ENCODE measurements at regions not wholly inside any gene's neighbourhood (a gene's known extent, or its start where the extent isn't known, plus 50 kb on each side); places are given as distances from the start of the nearest gene placed in this dataset.

DNA sequence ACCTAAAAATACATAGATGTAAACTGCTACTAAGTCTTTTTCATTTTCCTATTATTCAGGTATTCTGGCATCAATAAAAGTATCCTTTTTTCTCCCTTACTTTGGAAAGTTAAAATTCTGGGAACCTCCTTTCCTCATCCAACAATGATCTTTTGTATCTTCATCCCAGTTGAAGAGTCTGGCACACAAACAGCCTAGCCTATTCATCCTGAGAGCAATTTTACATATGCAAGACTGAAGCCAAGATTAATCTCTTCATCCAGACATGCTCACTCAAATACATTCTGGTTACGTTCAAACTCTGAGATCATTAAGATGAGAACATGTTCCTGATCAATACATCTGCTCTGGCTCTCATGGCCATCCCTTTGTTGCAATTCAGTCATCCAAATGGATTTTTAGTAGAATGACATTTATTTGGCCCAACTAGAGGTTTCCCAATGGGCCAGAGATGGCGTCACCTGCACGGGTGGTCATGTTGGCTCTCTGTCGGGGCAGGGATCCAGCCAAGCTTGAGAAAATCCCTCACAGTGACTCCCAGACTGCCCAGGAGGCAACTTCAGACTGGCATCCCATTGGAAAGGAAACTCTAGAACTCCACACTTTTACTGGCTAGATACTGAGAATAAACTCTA lies 135.3 kb upstream of the VCX2 start:
- no peak for ATAC-seq
- Histone ChIP-seq H3K9me3 (no peaks in the 10 kb centered on the region), H3K27ac (no peak overlapping the region), H3K4me3 (no peak overlapping the region), H3K4me1 (no peaks in the 10 kb centered on the region), H3K36me3 (no peaks in the 10 kb centered on the region), H3K27me3 (no peaks in the 10 kb centered on the region)
- 64% methylated on average over 4 of the region's 4 CpGs for WGBS (ENCODE audit: insufficient coverage, low coverage, low lambda C conversion rate, missing lambda C conversion rate)
- no peak for DNase-seq
- intact Hi-C loops (cut with DNase I) = no loop called here
- no peak for TF ChIP-seq POLR2A (IDR thresholded peaks at IDR 0.05)
- TF ChIP-seq, protein P1, sequence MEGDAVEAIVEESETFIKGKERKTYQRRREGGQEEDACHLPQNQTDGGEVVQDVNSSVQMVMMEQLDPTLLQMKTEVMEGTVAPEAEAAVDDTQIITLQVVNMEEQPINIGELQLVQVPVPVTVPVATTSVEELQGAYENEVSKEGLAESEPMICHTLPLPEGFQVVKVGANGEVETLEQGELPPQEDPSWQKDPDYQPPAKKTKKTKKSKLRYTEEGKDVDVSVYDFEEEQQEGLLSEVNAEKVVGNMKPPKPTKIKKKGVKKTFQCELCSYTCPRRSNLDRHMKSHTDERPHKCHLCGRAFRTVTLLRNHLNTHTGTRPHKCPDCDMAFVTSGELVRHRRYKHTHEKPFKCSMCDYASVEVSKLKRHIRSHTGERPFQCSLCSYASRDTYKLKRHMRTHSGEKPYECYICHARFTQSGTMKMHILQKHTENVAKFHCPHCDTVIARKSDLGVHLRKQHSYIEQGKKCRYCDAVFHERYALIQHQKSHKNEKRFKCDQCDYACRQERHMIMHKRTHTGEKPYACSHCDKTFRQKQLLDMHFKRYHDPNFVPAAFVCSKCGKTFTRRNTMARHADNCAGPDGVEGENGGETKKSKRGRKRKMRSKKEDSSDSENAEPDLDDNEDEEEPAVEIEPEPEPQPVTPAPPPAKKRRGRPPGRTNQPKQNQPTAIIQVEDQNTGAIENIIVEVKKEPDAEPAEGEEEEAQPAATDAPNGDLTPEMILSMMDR (IDR thresholded peaks at IDR 0.05) = no peak

DNA sequence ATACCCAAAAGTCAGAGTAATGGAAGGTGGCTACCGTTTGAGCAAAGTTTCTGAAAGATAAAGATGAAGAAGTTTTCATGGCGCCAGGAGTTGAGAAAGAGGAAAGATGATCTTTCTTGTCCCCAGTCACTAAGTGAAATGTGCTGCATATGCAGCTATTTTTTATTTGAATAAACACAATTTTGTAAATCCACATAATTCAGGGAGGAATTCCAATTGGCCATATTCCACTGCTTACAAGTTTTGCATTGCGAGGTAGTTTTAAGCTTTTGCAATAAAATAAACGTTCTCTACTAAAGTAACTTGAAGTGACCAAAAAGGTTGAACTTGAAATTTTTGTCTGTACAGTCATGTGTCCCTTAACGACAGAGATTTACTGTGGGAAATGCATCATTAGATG lies 139.3 kb upstream of the VCX2 start:
- 59% methylated on average over 5 of the region's 5 CpGs for WGBS (ENCODE audit: insufficient coverage, low coverage, low lambda C conversion rate, missing lambda C conversion rate)
- Histone ChIP-seq H3K27ac (no peak overlapping the region), H3K4me3 (no peak overlapping the region), H3K36me3 (no peaks in the 10 kb centered on the region), H3K4me1 (peaks cover 0 to 3% (median 0%) of the 10 kb centered on the region in 4 donors), H3K9me3 (no peaks in the 10 kb centered on the region), H3K27me3 (no peaks in the 10 kb centered on the region)
- TF ChIP-seq, protein P1 (IDR thresholded peaks at IDR 0.05) = no peak
- TF ChIP-seq POLR2A (IDR thresholded peaks at IDR 0.05) = no peak
- ATAC-seq (no peak), DNase-seq (no peak)
- intact Hi-C loops (cut with DNase I) = no loop called here

DNA sequence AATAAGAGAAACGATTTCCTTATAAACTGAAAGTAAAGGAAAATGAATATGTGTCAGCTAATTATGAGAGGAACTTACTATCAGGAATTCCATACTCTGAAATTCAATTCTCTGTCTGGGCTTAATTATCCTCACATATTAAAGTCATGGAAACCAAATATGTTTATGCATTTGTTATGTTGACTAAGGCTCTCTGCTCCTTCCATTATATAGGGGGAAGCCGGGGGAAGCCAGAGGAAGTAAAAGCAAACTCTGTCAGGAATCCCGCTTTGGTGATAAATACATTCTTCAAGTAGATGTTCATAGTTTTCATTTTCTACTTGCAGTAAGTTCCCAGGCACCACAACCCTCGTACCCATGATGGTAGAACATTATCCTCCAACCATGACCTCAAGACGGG lies 142.8 kb upstream of the VCX2 start:
- ATAC-seq (no peak), DNase-seq (no peak)
- no peaks in the 10 kb centered on the region for H3K9me3 ChIP-seq
- no peak overlapping the region for H3K27ac ChIP-seq
- no peaks in the 10 kb centered on the region for H3K27me3 ChIP-seq
- H3K4me3 ChIP-seq = no peak overlapping the region
- peaks cover 0 to 3% (median 0%) of the 10 kb centered on the region in 4 donors for H3K4me1 ChIP-seq
- H3K36me3 ChIP-seq = no peaks in the 10 kb centered on the region
- intact Hi-C loops (cut with DNase I) = no loop called here
- WGBS (ENCODE audit: insufficient coverage, low coverage, low lambda C conversion rate, missing lambda C conversion rate) = 65% methylated on average over 4 of the region's 5 CpGs
- TF ChIP-seq, protein P1 (IDR thresholded peaks at IDR 0.05) = no peak
- TF ChIP-seq POLR2A (IDR thresholded peaks at IDR 0.05) = no peak

DNA sequence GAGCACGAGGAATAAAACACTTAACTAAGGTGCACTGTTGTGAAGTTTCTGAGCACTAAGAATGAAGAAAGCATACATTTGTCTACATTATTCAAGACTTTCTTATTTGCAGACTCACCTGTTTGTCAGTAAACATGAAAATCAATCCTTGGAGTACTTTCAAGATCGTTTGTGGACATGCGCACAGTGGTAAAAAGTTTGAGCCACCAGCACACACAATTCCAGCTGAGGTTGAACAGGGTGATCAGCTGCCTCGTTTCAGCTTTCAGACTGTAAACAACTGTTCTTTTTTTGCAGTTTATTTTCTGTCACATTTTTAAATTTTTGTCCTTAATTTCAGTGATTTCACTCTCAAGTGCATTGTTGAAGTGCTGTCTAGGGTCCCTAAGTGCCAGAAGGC lies 143.8 kb upstream of the VCX2 start:
- DNase-seq = peak in 1 of 3 donors; percentile 37
- Histone ChIP-seq H3K27ac (no peak overlapping the region), H3K9me3 (no peaks in the 10 kb centered on the region), H3K36me3 (no peaks in the 10 kb centered on the region), H3K4me3 (no peak overlapping the region), H3K4me1 (peaks cover 0 to 3% (median 0%) of the 10 kb centered on the region in 4 donors), H3K27me3 (no peaks in the 10 kb centered on the region)
- WGBS (ENCODE audit: insufficient coverage, low coverage, low lambda C conversion rate, missing lambda C conversion rate) = 37% methylated on average over 4 of the region's 4 CpGs
- peak; percentile 56 to 79 (median 67) for ATAC-seq
- TF ChIP-seq POLR2A (IDR thresholded peaks at IDR 0.05) = no peak
- TF ChIP-seq, protein P1 (IDR thresholded peaks at IDR 0.05) = no peak
- intact Hi-C loops (cut with DNase I) = no loop called here
